GM21528 (cell line): ENCODE measurements at regions not wholly inside any gene's neighbourhood (a gene's known extent, or its start where the extent isn't known, plus 50 kb on each side); places are given as distances from the start of the nearest gene placed in this dataset.
A peak's percentile ranks its signal among the peaks of the same experiment; 100 is the strongest.

ENCODE experiments used
- ATAC-seq: cut with Tn5 transposase; IDR thresholded peaks from one replicate; pipeline ENCODE4 v1.9.1; 2021; ENCODE audit warnings: mild to moderate bottlenecking, moderate library complexity; ENCODE audit not compliant: unreplicated experiment, low FRiP score

DNA sequence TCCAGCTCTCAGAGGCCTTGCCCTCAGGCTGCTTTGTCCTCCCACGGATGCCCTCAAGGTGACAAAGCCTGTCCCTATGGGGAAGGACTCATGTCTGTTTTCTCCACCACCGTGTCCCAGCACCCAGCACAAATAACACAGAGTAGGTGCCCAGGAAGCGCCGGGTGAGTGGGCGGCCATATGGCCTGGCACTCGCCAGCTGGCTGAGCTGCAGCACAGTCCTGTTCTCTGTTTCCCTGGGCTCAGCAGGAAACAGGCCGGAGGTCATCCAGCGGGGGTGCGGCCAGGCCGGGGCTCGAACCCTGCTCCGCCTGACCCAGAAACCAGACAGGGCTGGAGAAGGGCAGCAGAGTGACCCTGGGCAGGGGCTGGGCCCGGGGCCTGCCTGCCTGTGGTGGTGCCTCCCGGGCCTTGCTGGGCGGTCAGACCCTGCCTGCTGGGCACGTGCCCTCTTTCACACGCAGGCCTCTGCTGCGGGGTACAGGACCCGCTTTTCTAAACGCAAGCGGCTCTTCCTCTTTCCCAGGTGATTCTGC is 139.0 kb upstream of the CIBAR2 start:
- no peak for ATAC-seq

DNA sequence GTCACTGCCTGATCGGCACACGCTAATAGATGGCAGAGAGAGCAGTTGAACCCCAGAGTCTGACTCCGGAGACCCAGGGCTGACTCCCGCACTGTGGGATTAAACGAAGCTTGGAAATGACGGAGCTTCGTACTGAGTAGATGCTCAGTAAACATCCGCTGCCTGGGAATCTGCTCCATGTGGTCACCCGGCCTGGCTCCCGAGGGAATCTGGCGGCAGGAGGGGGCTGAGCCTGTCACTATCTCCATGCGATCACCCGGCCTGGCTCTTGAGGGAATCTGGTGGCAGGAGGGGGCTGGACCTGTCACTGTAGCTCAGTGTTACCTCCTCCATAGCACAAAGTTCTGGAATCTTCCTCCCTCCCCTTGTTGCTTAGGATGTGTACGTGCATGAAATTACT is 139.7 kb upstream of the CIBAR2 start:
- no peak for ATAC-seq

DNA sequence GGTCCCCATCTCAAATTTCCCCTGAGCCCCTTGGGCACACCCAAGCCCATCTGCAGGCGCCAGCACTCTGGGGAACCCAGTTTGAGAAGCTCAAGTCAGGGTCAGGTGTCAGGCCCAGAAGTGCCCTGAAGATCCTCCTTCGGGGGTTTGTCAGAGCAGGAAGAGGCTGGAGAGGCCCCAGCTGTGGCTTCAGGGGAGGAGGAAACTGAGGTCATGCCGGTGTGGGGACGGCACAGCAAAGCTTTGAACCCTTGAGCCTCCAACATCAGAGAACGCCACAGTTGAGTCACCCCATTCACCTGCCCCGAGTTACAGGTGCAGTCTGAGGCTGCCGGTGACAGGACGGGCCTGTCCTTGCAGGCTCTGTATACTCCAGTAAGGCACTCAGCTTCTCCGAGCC is 140.2 kb upstream of the CIBAR2 start:
- no peak for ATAC-seq

DNA sequence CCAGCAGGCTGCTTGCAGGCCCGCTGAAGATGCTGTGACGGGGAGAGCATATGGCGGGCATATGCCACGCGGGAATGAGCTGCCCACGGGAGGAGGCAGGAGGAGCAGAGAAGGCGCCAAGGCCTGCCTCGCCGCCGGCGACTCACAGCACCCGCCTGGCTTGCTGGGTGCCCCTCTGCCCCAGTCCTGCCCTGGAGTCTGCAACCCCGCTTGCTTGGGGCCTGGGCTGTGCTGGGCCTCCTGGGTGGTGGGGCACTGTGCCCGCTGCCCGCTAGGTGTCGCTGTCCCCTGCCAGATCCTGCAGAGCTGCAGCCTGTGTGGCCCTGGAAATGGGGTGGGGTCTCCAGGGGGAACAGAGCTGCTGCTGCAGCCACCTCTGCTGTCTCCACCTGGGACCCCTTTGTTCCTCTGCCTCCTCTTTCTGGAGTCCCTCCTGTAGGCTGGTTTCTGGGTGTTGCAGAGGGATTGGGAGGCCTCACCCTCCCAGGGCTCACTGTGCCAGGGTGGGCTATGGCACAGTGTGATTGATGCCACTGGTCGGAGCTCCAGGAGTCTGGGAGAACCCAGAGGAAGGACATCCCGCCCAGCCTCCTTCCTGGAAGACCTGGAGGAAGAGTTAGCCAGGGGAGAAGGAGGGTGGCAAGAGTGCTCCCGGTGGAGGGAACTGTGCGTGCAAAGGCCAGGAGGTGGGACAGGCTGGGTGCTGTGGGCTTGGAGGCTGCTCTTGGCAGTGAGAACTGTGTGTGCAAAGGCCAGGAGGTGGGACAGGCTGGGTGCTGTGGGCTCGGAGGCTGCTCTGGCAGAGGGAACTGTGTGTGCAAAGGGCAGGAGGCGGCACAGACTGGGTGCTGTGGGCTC is 141.0 kb upstream of the CIBAR2 start:
- peak; percentile 58 for ATAC-seq

DNA sequence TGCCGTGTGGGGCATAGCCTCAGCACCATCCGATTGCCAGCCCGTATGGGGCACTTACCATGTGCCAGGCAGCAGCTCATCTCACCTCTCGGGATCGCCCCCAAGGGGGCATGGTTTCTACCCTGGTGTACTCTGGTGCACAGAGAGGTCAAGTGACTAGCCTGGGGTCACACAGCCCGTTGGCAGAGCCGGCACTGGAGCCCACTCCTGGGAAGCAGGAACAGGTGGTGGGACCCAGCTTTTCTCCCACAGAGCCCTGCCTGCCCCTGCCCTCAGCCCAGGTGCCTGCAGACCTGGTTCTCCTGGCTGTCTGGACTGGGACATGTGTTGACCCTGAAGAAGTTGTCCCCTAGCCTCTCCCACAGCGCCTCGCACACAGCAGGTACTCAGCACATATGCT is 141.8 kb upstream of the CIBAR2 start:
- no peak for ATAC-seq

DNA sequence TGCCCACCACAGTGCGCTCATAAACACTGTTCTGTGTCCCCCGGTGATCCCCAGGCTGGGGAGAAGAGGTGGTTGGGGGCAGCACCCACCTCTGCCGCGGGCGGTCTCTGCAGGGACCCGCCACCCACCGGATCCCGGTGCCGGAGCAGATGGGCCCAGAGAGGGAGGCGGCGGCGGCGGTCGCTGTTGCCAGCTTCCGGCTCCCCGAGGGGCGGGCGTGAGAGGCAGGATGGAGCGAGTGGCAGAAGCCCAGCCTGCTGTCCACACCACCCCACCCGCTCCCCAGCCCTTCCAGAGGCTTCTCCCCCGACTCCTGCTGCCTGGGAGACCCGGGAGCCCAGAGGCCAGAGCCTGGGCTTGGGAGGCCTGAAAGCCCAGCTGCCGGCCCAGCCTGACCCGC is 142.6 kb upstream of the CIBAR2 start:
- ATAC-seq = no peak

DNA sequence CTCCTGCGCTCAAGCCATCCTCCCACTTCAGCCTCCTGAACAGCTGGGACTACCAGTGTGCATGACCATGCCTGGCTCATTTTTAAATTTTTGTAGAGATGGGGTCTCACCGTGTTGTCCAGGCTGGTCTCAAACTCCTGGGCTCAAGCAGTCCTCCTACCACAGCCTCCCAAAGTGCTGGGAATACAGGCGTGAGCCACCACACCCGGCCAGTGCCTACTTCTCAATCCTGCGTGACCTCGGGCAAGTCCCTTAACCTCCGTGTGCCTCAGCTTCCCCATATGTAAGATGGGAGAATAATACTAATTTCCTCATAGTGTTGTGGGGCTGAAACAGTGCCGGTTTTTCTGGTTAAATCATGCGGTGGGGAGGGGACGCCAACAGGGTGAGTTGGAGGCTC is 143.5 kb upstream of the CIBAR2 start:
- no peak for ATAC-seq

DNA sequence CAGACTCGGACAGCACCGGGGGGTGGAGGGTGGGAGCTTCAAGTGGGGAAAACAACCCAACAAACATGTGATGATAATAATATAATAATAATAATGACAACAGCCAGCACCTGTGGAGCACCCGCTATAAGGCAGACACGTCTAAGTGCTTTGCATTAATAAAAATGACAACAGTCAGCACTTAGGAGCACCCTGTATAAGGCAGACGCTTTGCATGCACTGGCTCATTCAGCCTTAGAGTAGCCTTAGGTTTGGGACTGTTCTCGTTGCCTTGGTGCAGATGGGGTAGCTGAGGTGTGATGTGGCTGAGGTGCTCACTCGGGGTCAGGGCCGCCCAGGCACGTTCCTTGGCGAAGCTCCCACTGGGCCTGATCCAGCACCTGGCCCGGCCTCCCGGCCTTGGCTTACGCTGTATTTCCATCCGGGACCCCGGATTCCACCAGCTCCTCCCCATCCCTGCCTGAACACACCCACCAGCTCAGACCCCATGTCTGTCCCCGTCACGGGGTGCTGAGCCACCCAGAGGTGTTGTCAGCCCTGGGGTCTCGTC is 144.0 kb upstream of the CIBAR2 start:
- ATAC-seq = no peak

DNA sequence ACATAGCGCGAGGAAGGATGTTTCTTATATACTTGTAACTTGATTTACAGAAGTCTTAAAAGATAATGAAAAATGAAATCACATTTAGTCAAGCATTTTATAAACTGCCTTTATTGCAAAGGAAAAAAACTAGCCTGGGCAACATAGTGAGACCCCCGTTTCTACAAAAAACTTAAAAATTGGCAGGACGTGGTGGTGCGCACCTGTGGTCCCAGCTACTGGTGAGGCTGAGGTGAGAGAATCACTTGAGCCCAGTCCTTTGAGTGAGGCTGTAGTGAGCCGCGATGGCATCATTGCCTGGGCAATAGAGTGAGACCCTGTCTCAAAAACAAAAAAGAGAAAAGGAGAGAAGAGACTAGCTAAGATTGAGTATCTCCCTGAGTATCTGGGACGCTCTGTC is 145.2 kb upstream of the CIBAR2 start:
- ATAC-seq = no peak

DNA sequence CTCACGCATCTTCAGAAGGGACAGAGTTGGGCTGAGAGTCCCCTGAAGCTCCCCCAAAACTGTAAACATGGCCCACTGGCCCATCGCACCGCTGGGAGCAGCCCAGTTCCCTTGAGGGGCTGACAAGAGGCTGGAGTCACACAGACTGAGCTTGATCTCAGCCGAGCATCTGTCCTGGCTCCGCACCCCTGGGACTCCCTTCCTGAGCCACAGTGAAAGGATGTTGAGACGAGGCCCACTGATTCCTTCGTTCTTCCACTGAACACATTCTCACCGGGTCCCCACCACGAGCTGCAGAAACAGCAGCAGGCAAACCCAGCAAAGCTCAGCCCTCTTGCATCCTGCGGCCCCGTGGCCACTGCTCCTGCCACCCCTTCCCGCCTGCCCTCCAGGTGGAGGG is 145.9 kb upstream of the CIBAR2 start:
- ATAC-seq = no peak

DNA sequence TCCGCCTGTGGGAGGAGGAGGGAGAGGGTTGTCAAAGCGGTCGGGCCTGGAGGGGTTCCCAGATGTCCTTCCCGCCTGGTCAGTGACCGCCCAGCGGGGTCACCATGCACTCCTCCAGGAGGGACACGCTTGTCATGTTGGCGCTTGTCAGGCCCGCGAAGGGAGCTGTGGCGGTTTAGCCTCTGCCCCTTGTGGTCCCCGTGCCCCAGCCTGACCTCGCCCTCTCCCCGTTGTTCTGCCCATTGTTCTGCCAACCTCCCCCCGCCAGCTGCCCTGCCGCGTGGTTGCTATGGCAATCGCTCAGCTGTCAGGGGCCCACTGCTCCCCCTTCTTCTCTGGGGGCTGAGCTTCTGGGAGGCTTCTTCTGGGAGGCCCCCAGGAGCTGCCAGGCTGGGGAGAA is 146.4 kb upstream of the CIBAR2 start:
- no peak for ATAC-seq

DNA sequence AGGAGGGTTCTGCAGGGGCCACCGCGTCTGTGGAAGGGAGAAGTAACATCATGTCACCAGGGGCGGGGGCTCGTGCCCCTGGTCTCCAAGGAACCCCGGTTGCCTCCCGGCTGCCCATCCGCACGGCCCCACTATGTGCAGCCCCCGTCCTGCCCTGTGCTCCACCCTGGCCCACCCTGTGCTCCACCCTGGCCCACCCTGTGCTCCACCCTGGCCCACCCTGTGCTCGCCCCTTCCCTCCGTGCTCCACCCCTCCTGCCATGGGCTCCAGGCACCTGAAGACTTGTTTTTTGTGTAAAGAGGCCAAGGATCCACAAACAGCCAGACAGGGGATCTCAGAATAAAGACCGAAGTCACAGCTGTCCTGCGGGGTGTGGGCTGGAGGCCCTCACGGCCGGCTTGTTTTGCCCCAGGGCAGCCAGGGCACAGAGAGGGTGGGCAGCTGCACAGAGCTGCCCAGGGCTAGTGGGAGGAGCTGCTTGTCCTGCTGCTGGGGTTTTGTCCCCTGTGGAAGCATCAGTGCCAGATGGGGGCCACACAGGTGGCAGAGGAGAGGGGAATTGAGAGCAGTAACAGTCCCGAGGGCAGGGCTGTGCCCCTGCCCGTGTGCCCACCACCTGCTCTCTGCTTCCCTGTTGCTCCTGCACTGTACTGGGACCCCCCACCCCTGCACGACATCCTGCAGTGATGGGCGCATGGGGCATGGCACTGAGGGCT is 147.0 kb upstream of the CIBAR2 start:
- ATAC-seq = no peak

DNA sequence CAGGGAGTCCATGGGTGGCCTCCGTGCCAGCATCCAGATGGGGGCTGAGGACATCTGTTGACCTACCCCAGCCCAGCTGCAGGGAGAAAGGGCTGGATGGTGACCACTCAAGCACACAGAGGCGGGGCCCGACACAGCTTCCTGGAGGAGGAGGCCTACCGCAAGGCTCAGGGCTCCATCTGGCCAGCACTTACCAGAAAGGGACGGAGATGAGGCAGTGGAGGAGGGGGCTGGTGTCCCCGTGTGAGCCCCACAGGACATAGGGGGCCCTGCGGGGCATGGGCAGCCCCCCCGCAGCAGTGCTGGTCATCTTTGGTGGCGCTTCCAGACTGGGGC is 147.5 kb upstream of the CIBAR2 start:
- ATAC-seq = no peak

DNA sequence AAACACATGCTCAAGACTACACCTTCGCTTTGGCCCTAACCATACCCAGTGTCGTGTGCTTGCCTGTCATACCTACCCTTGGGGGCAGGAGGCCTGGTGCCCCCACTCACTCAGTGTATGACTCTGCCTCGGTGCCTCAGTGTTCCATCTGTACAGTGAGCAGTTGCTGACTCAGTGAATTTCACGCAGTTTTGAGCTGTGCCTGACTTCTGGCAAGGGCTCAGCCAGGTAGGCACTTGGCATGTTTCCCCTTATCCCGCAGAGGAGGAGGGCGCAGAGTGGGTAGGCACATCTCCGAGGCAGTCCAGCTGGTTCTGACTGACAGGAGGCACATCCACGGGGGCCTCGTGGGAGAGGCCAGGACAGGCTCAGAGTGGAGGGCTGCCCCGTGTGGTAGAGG is 148.9 kb upstream of the CIBAR2 start:
- no peak for ATAC-seq

DNA sequence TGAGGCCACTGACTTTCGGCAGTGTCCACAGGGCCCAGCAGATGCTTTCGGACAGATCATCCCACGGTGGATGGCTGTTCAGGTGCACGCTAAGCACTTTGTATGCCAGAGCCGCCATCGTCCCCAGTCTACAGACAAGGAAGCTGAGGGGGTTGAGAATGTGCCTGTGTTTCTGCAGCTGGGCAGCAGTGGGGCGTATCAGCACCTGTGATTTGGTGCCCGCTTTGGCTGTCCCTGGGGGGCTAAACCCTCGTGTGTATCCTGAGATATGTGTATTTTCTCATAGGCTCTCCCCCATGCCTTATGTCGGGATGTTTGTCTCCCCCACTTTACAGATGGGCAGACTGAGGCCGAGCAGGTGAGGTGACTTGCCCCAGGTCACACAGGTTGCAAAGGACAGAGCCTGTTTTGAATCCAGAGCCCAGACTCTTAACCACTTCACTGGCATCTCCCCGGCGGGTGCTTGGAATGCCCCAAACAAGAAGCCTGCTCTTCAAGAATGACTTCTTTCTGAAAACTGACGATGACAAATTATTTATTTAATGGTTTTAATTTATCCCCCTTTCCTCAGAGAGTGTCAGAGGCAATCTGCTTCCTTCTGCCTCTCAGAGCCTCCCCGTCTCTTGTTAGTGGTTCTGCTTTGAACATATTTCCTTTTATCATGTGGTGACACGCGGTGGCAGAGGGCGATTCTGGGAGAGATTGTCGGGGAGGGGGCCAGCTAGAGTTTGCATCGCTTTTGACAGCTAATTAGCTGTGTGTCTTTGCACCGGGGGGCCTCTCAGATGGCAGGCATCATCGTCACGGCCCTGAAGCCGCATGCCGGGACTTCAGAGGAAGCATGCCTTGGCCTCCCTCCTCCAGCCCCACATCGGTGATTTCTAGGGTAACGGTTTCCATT is 149.6 kb upstream of the CIBAR2 start:
- no peak for ATAC-seq

DNA sequence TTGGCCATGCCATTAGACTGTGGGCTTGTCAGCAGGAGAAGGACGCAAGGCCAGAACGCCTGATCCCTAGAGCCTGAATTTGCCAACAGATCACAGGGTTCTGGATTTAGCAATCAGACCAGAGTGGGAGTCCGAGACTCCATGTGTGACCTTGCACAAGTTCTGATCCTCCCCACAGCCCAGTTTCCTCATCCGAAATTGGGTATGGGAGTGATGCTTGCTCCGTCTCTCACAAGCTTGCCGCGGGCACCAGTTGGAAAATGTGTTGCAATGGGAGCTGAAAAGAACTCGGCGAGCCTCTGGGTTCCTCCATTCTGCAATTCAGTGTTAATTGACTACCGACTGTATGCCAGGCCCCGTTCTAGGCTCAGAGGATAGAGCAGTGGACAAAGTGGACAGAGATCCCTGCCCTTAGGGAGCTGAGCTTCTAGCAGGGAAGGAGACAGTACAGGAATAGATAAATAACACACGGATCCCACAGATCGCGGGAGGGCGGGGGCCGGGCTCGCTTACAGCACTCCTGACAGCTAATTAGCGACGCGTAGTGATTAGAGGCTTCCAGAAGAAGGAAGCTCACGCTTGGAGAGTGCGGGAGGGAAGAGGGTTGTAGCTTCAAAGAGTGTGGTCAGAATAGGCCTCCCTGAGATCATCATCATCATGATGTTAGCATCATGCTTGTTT is 150.4 kb upstream of the CIBAR2 start:
- ATAC-seq = no peak

DNA sequence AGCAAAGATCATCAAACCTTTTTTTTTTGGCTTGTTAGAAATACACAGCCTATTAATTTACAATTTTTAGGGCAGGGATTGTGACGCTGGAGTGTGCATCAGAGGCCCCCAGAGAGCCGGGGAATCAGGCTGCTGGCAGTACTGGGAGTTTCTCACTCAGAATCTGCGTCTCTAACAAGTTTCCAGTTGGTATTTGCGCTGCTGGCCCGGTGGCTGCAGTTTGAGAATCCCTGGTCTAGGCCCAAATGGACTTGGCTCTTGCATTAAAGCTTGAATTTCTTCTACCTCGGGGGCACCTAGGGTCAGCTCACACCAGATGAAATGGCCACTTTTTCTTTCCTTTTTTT is 150.9 kb upstream of the CIBAR2 start:
- no peak for ATAC-seq

DNA sequence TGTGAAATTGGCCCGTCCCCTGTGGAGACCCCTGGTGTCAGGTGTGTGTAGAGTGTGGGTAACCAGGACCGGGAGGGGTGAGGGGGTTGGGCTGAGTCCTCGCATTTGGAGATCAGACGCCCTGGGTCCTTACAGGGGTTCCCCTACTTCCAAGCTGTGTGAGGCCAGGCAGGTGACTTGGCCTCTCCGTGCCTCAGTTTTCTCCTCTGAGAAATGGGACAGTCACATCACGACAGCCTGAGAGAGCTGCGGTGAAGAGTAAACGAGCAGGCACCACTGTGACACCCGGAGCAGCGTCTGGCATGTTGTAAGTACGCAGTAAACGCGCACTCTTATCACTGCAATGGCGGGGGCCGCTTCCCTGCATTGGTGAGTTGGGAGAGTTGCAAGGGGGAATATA is 152.5 kb upstream of the CIBAR2 start:
- no peak for ATAC-seq

DNA sequence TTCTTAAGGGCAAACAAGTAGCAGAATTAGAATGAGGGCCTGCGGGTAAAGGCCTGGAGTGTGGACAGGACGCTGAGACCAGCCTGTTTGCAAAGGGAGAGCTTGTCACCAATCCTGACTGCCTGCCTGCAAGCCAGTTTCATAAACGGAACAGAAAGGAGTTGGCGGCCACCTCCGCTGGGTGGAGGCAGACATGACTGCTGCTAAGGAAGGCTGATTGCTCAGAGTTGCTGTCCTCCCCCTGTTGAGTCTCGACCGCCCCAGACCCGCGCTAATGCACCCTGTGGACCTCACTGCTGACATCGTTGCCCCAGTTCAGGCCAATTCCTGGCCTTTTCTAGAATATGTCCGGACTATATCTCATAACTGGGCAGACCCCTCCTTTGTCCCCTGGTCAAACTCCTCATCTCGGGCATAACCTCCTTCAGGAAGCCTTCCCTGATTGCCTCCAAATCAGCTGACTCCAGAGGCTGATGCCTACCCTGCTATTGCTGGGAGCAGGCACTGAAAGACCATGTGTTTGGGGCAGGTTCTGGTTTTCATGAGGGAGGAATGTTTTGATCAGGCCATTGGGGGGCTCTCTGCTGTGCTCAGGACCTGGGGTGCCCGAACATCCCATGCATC is 153.0 kb upstream of the CIBAR2 start:
- ATAC-seq = no peak

DNA sequence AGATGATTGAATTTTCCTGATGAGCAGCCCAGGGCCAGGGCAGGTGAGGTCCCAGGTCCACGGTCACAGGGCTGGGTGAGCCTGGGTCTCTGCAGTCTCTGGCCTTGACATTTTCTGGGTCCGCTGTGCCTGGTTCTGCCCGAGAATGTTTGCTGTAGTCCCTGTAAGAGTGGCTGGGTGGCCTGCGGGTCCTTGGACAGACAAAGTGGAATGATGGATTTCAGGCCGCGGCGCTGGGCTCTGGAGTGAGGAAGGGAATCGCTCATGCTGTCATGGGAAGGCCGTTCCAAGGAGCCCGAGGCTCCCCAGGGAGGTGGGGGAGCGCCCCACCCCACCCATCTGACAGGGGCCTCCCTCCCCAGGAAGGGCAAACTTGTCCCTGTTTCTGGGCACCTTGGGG is 153.5 kb upstream of the CIBAR2 start:
- ATAC-seq = no peak
